Endodermal cell (in vitro differentiated cells): ENCODE measurements at regions not wholly inside any gene's neighbourhood (a gene's known extent, or its start where the extent isn't known, plus 50 kb on each side); places are given as distances from the start of the nearest gene placed in this dataset.

Experiments used
- DNase-seq: peaks from one replicate; pipeline ENCODE4 v3.0.0-alpha.2; 2017
- H3K27ac ChIP-seq: 2 replicates; pipeline ENCODE4 v1.5.1; 2013; ENCODE audit warnings: mild to moderate bottlenecking, low read depth, low read length, moderate library complexity
- H3K27me3 ChIP-seq: 2 replicates; pipeline ENCODE4 v1.6.1; 2013; ENCODE audit warnings: mild to moderate bottlenecking, low read length, moderate library complexity; ENCODE audit not compliant: insufficient read depth, control insufficient read depth, poor library complexity, severe bottlenecking
- H3K36me3 ChIP-seq: 2 replicates; pipeline ENCODE4 v1.7.0; 2013; ENCODE audit warnings: mild to moderate bottlenecking, low read length, moderate library complexity; ENCODE audit not compliant: control insufficient read depth, insufficient read depth
- H3K4me1 ChIP-seq: one replicate; pipeline ENCODE4 v1.7.0; 2013; ENCODE audit warnings: low read length; ENCODE audit not compliant: control insufficient read depth, insufficient read depth
- H3K4me3 ChIP-seq: 2 replicates; pipeline ENCODE4 v1.5.1; 2013; ENCODE audit warnings: mild to moderate bottlenecking, low read length, moderate library complexity
- H3K9ac ChIP-seq: 2 replicates; pipeline ENCODE4 v1.6.1; 2013; ENCODE audit warnings: mild to moderate bottlenecking, low read length, moderate library complexity; ENCODE audit not compliant: poor library complexity, severe bottlenecking; ENCODE audit errors: extremely low read depth
- H3K9me3 ChIP-seq: 2 replicates; pipeline ENCODE4 v1.6.1; 2013; ENCODE audit warnings: mild to moderate bottlenecking, low read length, moderate library complexity; ENCODE audit not compliant: control insufficient read depth
- H3K27ac Mint-ChIP-seq: 2 replicates; pipeline ENCODE4 v1.8.0; 2020; ENCODE audit warnings: mixed read lengths
- H3K27me3 Mint-ChIP-seq: 2 replicates; pipeline ENCODE4 v1.8.0; 2021; ENCODE audit warnings: mild to moderate bottlenecking, mixed read lengths; ENCODE audit not compliant: insufficient read depth
- H3K36me3 Mint-ChIP-seq: 2 replicates; pipeline ENCODE4 v1.8.0; 2020; ENCODE audit warnings: low read depth, mixed read lengths
- H3K4me1 Mint-ChIP-seq: 2 replicates; pipeline ENCODE4 v1.8.0; 2020; ENCODE audit warnings: mixed read lengths
- H3K4me3 Mint-ChIP-seq: 2 replicates; pipeline ENCODE4 v1.8.0; 2020; ENCODE audit warnings: mild to moderate bottlenecking, moderate library complexity, mixed read lengths
- H3K9me3 Mint-ChIP-seq: 2 replicates; pipeline ENCODE4 v1.8.0; 2020; ENCODE audit warnings: mild to moderate bottlenecking, mixed read lengths
- CTCF ChIP-seq: fragments of 200-600 bp; sonication (generic); conservative IDR thresholded peaks from 2 replicates; pipeline ENCODE4 v1.5.0; 2021; ENCODE audit warnings: antibody characterized with exemption, mild to moderate bottlenecking
- WGBS, 2 experiments: methylation state at CpG; one replicate each; pipeline versions ENCODE4 v1.1.5 to v1.1.7; 2013; ENCODE audit warnings: missing lambda C conversion rate in 2 of 2, mixed read lengths in 1 of 2; ENCODE audit not compliant: insufficient coverage in 1 of 2, insufficient read length in 1 of 2; 5-methylcytosine and 5-hydroxymethylcytosine counted together

DNA sequence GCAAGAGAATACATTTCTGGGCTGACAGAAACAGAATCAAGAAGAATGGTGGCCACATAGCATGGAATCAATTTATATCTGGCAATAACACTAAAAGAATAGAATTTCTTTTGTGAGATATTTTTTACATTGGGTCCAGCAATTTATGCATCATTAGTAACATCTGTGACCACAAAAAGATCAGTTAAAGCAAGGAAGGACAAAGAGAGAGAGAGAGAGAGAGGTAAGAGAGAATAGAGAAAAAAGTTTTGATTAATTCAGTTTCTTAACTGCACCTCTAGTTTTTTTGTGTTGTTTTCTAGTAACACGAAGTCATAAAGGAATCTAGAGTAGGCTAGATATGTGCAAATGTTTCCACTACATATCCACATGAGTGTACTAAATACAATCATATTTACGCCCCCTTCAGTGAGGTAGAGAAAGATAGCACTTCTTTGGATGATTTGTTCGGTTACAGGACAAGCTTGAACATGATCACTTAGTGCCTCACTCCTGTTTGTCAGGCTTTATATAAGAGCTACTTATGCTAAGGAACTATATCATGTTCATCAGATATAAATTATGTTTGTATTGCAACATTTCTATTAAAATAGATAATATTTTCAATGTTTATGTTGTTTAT, 247.4 kb upstream of the COL3A1 start:
- Histone ChIP-seq H3K27ac (no peak overlapping the region), H3K4me3 (no peak overlapping the region), H3K9me3 (no peaks in the 10 kb centered on the region), H3K36me3 (no peaks in the 10 kb centered on the region), H3K4me1 (no peaks in the 10 kb centered on the region), H3K9ac (no peak overlapping the region), H3K27me3 (no peaks in the 10 kb centered on the region)
- Mint-ChIP-seq H3K27me3 (no peaks in the 10 kb centered on the region), H3K9me3 (no peaks in the 10 kb centered on the region), H3K36me3 (no peaks in the 10 kb centered on the region), H3K27ac (no peak overlapping the region), H3K4me1 (peaks cover under 1% of the 10 kb centered on the region), H3K4me3 (no peak overlapping the region)
- no peak for TF ChIP-seq CTCF
- WGBS, 2 experiments, result 80 to 100% methylated on average over 1 to 2 of the region's 3 CpGs
- no peak for DNase-seq

DNA sequence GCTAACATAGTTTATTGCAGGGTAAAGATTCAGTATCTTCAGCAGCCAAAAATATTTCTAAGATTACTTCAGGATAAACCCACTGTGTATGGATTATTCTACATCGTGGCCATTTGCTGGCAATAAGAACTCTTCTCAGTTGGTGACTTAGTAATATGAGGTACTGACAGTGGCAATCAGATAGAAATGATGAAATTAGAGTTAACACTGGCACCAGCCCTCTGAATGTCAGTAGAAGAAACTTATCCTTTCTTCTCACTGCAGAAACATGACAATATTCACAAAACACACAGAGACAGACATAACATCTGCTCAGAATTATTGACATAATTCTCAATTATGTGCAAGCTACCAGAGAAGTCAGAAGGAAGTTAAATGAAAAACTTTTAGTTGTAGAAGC, 246.3 kb upstream of the COL3A1 start:
- Histone ChIP-seq H3K9me3 (no peaks in the 10 kb centered on the region), H3K36me3 (no peaks in the 10 kb centered on the region), H3K9ac (no peak overlapping the region), H3K27me3 (no peaks in the 10 kb centered on the region), H3K4me1 (no peaks in the 10 kb centered on the region), H3K27ac (no peak overlapping the region), H3K4me3 (no peak overlapping the region)
- Mint-ChIP-seq H3K27ac (no peak overlapping the region), H3K4me1 (no peaks in the 10 kb centered on the region), H3K36me3 (no peaks in the 10 kb centered on the region), H3K9me3 (no peaks in the 10 kb centered on the region), H3K4me3 (no peak overlapping the region), H3K27me3 (no peaks in the 10 kb centered on the region)
- WGBS, 2 experiments, result 79 to 80% methylated on average over 1 of the region's 1 CpG
- DNase-seq, result no peak
- TF ChIP-seq CTCF, result no peak

- Histone ChIP-seq H3K4me1 (no peaks in the 10 kb centered on the region), H3K9me3 (no peaks in the 10 kb centered on the region), H3K27me3 (no peaks in the 10 kb centered on the region), H3K4me3 (no peak overlapping the region), H3K36me3 (no peaks in the 10 kb centered on the region), H3K27ac (no peak overlapping the region), H3K9ac (no peak overlapping the region)
- TF ChIP-seq CTCF, result no peak
- Mint-ChIP-seq H3K4me3 (no peak overlapping the region), H3K4me1 (no peaks in the 10 kb centered on the region), H3K36me3 (no peaks in the 10 kb centered on the region), H3K27me3 (no peaks in the 10 kb centered on the region), H3K27ac (no peak overlapping the region), H3K9me3 (no peaks in the 10 kb centered on the region)
- 42 to 60% methylated on average over 1 to 2 of the region's 3 CpGs for WGBS, 2 experiments
- DNase-seq, result peak; percentile 44
Observed at GRCh38 chr2:188734691-188735090, 239.5 kb upstream of the COL3A1 start.
